ENCODE measurements at regions not wholly inside any gene's neighbourhood (a gene's known extent, or its start where the extent isn't known, plus 50 kb on each side); places are given as distances from the start of the nearest gene placed in this dataset.
A peak's percentile ranks its signal among the peaks of the same experiment; 100 is the strongest.

- H3K4me1 ChIP-seq: no peaks in the 10 kb centered on the region
- ATAC-seq (no peak), DNase-seq (no peak)
- TF ChIP-seq, protein P1, sequence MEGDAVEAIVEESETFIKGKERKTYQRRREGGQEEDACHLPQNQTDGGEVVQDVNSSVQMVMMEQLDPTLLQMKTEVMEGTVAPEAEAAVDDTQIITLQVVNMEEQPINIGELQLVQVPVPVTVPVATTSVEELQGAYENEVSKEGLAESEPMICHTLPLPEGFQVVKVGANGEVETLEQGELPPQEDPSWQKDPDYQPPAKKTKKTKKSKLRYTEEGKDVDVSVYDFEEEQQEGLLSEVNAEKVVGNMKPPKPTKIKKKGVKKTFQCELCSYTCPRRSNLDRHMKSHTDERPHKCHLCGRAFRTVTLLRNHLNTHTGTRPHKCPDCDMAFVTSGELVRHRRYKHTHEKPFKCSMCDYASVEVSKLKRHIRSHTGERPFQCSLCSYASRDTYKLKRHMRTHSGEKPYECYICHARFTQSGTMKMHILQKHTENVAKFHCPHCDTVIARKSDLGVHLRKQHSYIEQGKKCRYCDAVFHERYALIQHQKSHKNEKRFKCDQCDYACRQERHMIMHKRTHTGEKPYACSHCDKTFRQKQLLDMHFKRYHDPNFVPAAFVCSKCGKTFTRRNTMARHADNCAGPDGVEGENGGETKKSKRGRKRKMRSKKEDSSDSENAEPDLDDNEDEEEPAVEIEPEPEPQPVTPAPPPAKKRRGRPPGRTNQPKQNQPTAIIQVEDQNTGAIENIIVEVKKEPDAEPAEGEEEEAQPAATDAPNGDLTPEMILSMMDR (IDR thresholded peaks at IDR 0.05): no peak
- intact Hi-C loops (cut with DNase I): no loop called here
- no peak overlapping the region for H3K27ac ChIP-seq
- H3K9me3 ChIP-seq: no peaks in the 10 kb centered on the region
- H3K4me3 ChIP-seq: no peak overlapping the region
- H3K27me3 ChIP-seq (ENCODE audit: low read depth): no peaks in the 10 kb centered on the region
- H3K36me3 ChIP-seq: no peaks in the 10 kb centered on the region
These were observed 375.7 kb downstream of the GJA1 start for GRCh38 chr6:121811106-121811505.

- intact Hi-C loops (cut with DNase I): no loop called here
- Histone ChIP-seq H3K4me3 (no peak overlapping the region), H3K36me3 (no peaks in the 10 kb centered on the region), H3K4me1 (no peaks in the 10 kb centered on the region), H3K9me3 (peaks cover 15% of the 10 kb centered on the region), H3K27ac (no peak overlapping the region), H3K27me3 (ENCODE audit: low read depth) (no peaks in the 10 kb centered on the region)
- ATAC-seq: no peak
- DNase-seq: no peak
- TF ChIP-seq, protein P1 (IDR thresholded peaks at IDR 0.05): no peak
These were observed 380.9 kb downstream of the GJA1 start for GRCh38 chr6:121816361-121816760.

GRCh38 chr6:121816906-121817540, 381.6 kb downstream of the GJA1 start:
- TF ChIP-seq, protein P1 (IDR thresholded peaks at IDR 0.05): no peak
- H3K4me3 ChIP-seq: no peak overlapping the region
- ATAC-seq (no peak), DNase-seq (no peak)
- H3K27me3 ChIP-seq (ENCODE audit: low read depth): no peaks in the 10 kb centered on the region
- H3K4me1 ChIP-seq: no peaks in the 10 kb centered on the region
- intact Hi-C loops (cut with DNase I): no loop called here
- H3K27ac ChIP-seq: no peak overlapping the region
- H3K9me3 ChIP-seq: peaks cover 15% of the 10 kb centered on the region
- no peaks in the 10 kb centered on the region for H3K36me3 ChIP-seq

DNA sequence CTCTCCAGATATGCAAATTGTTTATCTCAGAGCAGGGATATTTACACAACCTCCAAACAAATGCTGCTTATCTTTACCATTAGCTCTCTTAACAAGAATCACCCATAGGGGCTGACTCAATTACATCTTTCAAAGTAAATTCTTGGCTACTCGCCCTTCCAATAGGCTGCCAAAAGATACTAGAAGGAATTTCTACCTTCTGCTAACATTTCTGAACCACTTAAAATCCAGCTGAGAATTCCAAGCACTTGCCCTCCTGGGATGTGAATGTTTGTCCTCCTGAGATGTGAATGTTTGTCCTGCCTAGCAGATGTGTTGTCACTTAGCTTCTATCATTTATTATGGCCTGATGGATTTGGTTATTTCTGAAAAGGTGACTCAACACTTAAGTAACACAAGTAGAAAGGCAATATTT, 388.0 kb downstream of the GJA1 start:
- H3K9me3 ChIP-seq: peaks cover 15% of the 10 kb centered on the region
- TF ChIP-seq, protein P1 (IDR thresholded peaks at IDR 0.05): no peak
- H3K27me3 ChIP-seq (ENCODE audit: low read depth): no peaks in the 10 kb centered on the region
- DNase-seq: no peak
- ATAC-seq: peak in 1 of 2 donors; percentile 54
- H3K4me3 ChIP-seq: no peak overlapping the region
- H3K4me1 ChIP-seq: no peaks in the 10 kb centered on the region
- H3K36me3 ChIP-seq: no peaks in the 10 kb centered on the region
- no peak overlapping the region for H3K27ac ChIP-seq
- intact Hi-C loops (cut with DNase I): no loop called here

GRCh38 chr6:121826156-121826810, 390.8 kb downstream of the GJA1 start:
- intact Hi-C loops (cut with DNase I): no loop called here

More at GRCh38 chr6:121826156-121826810, 390.8 kb downstream of the GJA1 start:
- Histone ChIP-seq H3K4me3 (no peak overlapping the region), H3K27ac (no peak overlapping the region), H3K4me1 (no peaks in the 10 kb centered on the region), H3K36me3 (no peaks in the 10 kb centered on the region), H3K27me3 (ENCODE audit: low read depth) (no peaks in the 10 kb centered on the region), H3K9me3 (no peaks in the 10 kb centered on the region)
- TF ChIP-seq, protein P1 (IDR thresholded peaks at IDR 0.05): no peak
- peak in 1 of 2 donors; percentile 45 for ATAC-seq
- DNase-seq: no peak

Data from lower lobe of right lung (tissue), 2 donors.